ENCODE measurements at regions not wholly inside any gene's neighbourhood (a gene's known extent, or its start where the extent isn't known, plus 50 kb on each side); places are given as distances from the start of the nearest gene placed in this dataset.

DNA sequence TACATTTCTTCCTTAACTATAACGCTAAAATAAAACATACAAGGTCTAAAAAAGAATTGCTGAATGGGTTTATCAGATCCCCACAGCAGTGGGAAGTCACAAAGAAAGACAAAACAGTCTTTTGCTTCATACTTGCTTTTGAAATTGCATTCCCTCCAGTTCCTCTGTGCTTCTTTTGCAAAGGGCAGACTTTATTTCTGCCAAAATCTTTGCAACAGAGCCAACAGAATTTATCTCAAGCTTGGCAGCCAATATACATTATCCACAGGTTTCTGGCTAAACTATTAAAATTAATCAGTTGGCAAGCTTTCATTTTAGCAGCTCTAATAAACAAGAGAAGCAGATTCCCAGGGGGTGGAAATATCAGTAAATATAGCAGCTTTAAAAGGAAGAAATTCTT, 378.9 kb upstream of the CA10 start:
- no peak for ATAC-seq
- Histone ChIP-seq H3K9me3 (no peaks in the 10 kb centered on the region), H3K36me3 (no peaks in the 10 kb centered on the region), H3K4me1 (no peaks in the 10 kb centered on the region), H3K4me3 (no peak overlapping the region), H3K27ac (no peak overlapping the region), H3K27me3 (no peaks in the 10 kb centered on the region)
- TF ChIP-seq, protein P1, sequence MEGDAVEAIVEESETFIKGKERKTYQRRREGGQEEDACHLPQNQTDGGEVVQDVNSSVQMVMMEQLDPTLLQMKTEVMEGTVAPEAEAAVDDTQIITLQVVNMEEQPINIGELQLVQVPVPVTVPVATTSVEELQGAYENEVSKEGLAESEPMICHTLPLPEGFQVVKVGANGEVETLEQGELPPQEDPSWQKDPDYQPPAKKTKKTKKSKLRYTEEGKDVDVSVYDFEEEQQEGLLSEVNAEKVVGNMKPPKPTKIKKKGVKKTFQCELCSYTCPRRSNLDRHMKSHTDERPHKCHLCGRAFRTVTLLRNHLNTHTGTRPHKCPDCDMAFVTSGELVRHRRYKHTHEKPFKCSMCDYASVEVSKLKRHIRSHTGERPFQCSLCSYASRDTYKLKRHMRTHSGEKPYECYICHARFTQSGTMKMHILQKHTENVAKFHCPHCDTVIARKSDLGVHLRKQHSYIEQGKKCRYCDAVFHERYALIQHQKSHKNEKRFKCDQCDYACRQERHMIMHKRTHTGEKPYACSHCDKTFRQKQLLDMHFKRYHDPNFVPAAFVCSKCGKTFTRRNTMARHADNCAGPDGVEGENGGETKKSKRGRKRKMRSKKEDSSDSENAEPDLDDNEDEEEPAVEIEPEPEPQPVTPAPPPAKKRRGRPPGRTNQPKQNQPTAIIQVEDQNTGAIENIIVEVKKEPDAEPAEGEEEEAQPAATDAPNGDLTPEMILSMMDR (IDR thresholded peaks at IDR 0.05): no peak
- TF ChIP-seq POLR2A (IDR thresholded peaks at IDR 0.05): no peak
- intact Hi-C loops (cut with DNase I): no loop called here
- no peak for DNase-seq
- 64% methylated on average over 1 of the region's 1 CpG for WGBS (ENCODE audit: insufficient coverage, low coverage, low lambda C conversion rate, missing lambda C conversion rate)

DNA sequence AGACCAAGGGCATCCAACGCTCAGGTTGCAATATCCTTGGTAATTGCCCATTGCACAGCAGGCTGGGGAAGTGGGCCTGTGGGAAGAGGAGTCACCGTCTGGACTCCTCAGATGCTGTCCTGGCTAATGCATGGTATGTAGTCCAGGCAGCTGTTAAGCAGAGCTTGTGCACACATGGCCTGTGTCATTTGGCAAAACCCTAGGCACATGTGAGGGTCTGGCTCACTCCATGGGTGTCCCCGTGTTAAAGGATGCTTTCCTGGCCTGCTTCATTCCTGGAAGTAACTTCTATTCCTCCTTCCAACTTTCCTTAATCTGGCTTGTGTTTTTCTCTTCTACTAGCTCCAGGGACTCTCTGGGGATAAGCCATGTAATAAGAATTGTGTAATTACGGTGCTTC, 378.0 kb upstream of the CA10 start:
- Histone ChIP-seq H3K27me3 (no peaks in the 10 kb centered on the region), H3K9me3 (no peaks in the 10 kb centered on the region), H3K4me1 (no peaks in the 10 kb centered on the region), H3K4me3 (no peak overlapping the region), H3K27ac (no peak overlapping the region), H3K36me3 (no peaks in the 10 kb centered on the region)
- TF ChIP-seq, protein P1 (IDR thresholded peaks at IDR 0.05): no peak
- TF ChIP-seq POLR2A (IDR thresholded peaks at IDR 0.05): no peak
- 59% methylated on average over 2 of the region's 4 CpGs for WGBS (ENCODE audit: insufficient coverage, low coverage, low lambda C conversion rate, missing lambda C conversion rate)
- ATAC-seq (peak in 1 of 4 donors; percentile 38), DNase-seq (no peak)
- intact Hi-C loops (cut with DNase I): no loop called here

DNA sequence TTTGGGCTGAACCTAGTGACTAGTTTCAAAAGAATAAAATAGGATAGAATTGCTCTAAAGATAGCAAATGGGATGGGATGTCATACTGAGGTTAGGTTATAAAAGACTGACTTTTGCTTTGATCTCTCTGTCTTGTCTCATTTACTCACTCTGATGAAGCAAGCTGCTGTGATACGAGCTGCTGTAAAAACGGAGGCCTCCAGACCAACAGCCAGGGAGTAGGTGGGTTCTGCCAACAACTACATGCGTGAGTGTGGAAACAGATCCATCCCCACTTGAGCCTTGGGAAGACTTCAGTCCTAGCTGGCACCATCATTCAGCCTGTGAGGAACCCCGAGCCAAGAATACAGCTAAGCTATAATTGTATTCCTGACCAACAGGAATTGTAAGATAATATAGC, 373.9 kb upstream of the CA10 start:
- TF ChIP-seq, protein P1 (IDR thresholded peaks at IDR 0.05): no peak
- TF ChIP-seq POLR2A (IDR thresholded peaks at IDR 0.05): no peak
- H3K27ac ChIP-seq: no peak overlapping the region
- H3K27me3 ChIP-seq: no peaks in the 10 kb centered on the region
- no peak for ATAC-seq
- H3K9me3 ChIP-seq: no peaks in the 10 kb centered on the region
- 74% methylated on average over 3 of the region's 4 CpGs for WGBS (ENCODE audit: insufficient coverage, low coverage, low lambda C conversion rate, missing lambda C conversion rate)
- intact Hi-C loops (cut with DNase I): no loop called here
- H3K36me3 ChIP-seq: no peaks in the 10 kb centered on the region
- DNase-seq: no peak
- no peaks in the 10 kb centered on the region for H3K4me1 ChIP-seq
- no peak overlapping the region for H3K4me3 ChIP-seq

DNA sequence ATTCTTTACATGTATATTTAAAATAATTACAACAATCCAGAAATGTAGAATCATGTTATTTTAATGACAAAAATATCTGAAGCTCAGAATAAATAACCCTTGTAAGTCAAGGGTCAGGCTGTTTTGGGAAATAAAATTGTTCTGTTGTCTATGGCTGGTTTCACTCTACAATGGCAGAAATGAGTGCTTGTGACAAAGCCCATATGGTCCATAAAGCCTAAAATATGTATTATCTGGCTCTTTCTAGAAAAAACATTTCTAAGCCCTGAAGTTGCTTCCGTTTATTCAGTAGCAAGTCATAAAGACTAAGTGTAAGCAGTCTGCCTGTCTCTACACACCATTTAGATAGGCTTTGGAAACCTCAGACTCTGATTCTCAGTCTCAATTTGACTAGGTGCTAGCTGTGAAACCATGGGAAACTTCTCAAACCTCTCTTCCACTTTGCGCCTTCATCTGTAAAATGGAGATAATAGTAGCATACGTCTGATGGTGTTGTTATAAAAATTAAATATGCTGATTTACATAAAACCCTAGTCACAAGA, 365.7 kb upstream of the CA10 start:
- 50% methylated on average over 3 of the region's 3 CpGs for WGBS (ENCODE audit: insufficient coverage, low coverage, low lambda C conversion rate, missing lambda C conversion rate)
- no peaks in the 10 kb centered on the region for H3K27me3 ChIP-seq
- no peak for ATAC-seq
- H3K27ac ChIP-seq: no peak overlapping the region
- TF ChIP-seq POLR2A (IDR thresholded peaks at IDR 0.05): no peak
- TF ChIP-seq, protein P1 (IDR thresholded peaks at IDR 0.05): no peak
- H3K4me1 ChIP-seq: no peaks in the 10 kb centered on the region
- no peaks in the 10 kb centered on the region for H3K9me3 ChIP-seq
- DNase-seq: no peak
- intact Hi-C loops (cut with DNase I): no loop called here
- H3K4me3 ChIP-seq: no peak overlapping the region
- no peaks in the 10 kb centered on the region for H3K36me3 ChIP-seq

DNA sequence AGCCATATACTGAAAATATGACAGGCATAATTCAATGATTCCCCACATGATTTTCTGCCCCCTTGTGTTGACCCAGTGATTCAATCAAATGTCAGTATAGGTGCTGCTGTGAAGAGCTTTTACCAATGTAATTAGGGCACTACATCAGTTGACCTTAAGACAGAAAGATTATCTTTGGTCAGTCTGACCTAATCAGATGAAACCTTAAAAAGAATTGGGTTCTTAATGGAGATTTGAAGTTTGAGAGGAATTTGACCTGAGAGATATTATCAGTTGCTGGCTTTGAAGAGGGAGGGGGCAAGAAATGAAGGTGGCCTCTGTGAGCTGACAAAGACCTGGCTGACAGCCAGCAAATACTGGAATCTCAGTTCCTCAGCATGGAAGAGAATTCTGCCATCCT, 358.7 kb upstream of the CA10 start:
- Histone ChIP-seq H3K4me3 (no peak overlapping the region), H3K27me3 (no peaks in the 10 kb centered on the region), H3K27ac (no peak overlapping the region), H3K36me3 (no peaks in the 10 kb centered on the region), H3K4me1 (no peaks in the 10 kb centered on the region), H3K9me3 (no peaks in the 10 kb centered on the region)
- ATAC-seq (no peak), DNase-seq (no peak)
- no peak for TF ChIP-seq POLR2A (IDR thresholded peaks at IDR 0.05)
- TF ChIP-seq, protein P1 (IDR thresholded peaks at IDR 0.05): no peak
- intact Hi-C loops (cut with DNase I): no loop called here
